ENCODE measurements at regions not wholly inside any gene's neighbourhood (a gene's known extent, or its start where the extent isn't known, plus 50 kb on each side); places are given as distances from the start of the nearest gene placed in this dataset.

GRCh38 chr4:18401425-18401824 is 379.9 kb upstream of the LCORL start:
- Histone ChIP-seq H3K4me3 (ENCODE audit: insufficient read depth, low read length, poor library complexity, severe bottlenecking) (no peak overlapping the region), H3K9me2 (replicated peaks; ENCODE audit: insufficient read depth, low read length) (no peaks in the 10 kb centered on the region), H3K9me3 (ENCODE audit: insufficient read depth, low read length) (no peaks in the 10 kb centered on the region), H4K20me1 (ENCODE audit: low read depth, low read length) (no peaks in the 10 kb centered on the region), H3K9ac (ENCODE audit: low read length) (no peak overlapping the region), H3K27me3 (ENCODE audit: low read length) (no peaks in the 10 kb centered on the region), H3K4me2 (ENCODE audit: low read depth, low read length, poor library complexity, severe bottlenecking) (no peak overlapping the region), H3K27ac (ENCODE audit: low read depth, low read length) (no peak overlapping the region), H2AFZ (ENCODE audit: low read depth, low read length, severe bottlenecking) (no peak overlapping the region), H3F3A (ENCODE audit: insufficient read depth) (no peaks in the 10 kb centered on the region), H3K79me2 (ENCODE audit: insufficient read depth, low read length) (no peaks in the 10 kb centered on the region), H3K36me3 (ENCODE audit: low read length) (no peaks in the 10 kb centered on the region)
- TF ChIP-seq EZH2phosphoT487 (conservative IDR thresholded peaks at IDR 0.05; ENCODE audit: low read length) (no peak), CTCF (IDR thresholded peaks at IDR 0.05; ENCODE audit: insufficient read depth, low read length, poor library complexity, severe bottlenecking) (no peak)

- H3K79me2 ChIP-seq (ENCODE audit: insufficient read depth, low read length): no peaks in the 10 kb centered on the region
- no peak overlapping the region for H3K9ac ChIP-seq (ENCODE audit: low read length)
- H3K4me3 ChIP-seq (ENCODE audit: insufficient read depth, low read length, poor library complexity, severe bottlenecking): no peak overlapping the region
- H3K9me3 ChIP-seq (ENCODE audit: insufficient read depth, low read length): no peaks in the 10 kb centered on the region
- TF ChIP-seq CTCF (IDR thresholded peaks at IDR 0.05; ENCODE audit: insufficient read depth, low read length, poor library complexity, severe bottlenecking): no peak
- TF ChIP-seq EZH2phosphoT487 (conservative IDR thresholded peaks at IDR 0.05; ENCODE audit: low read length): no peak
- no peaks in the 10 kb centered on the region for H3F3A ChIP-seq (ENCODE audit: insufficient read depth)
- H3K27ac ChIP-seq (ENCODE audit: low read depth, low read length): no peak overlapping the region
- no peaks in the 10 kb centered on the region for H3K9me2 ChIP-seq (replicated peaks; ENCODE audit: insufficient read depth, low read length)
- no peaks in the 10 kb centered on the region for H3K36me3 ChIP-seq (ENCODE audit: low read length)
- H4K20me1 ChIP-seq (ENCODE audit: low read depth, low read length): no peaks in the 10 kb centered on the region
- H3K4me2 ChIP-seq (ENCODE audit: low read depth, low read length, poor library complexity, severe bottlenecking): no peak overlapping the region
- no peaks in the 10 kb centered on the region for H3K27me3 ChIP-seq (ENCODE audit: low read length)
- no peak overlapping the region for H2AFZ ChIP-seq (ENCODE audit: low read depth, low read length, severe bottlenecking)
Observed at GRCh38 chr4:18398661-18399060, 377.1 kb upstream of the LCORL start.

- Histone ChIP-seq H2AFZ (ENCODE audit: low read depth, low read length, severe bottlenecking) (no peak overlapping the region), H3K4me2 (ENCODE audit: low read depth, low read length, poor library complexity, severe bottlenecking) (no peak overlapping the region), H3K4me3 (ENCODE audit: insufficient read depth, low read length, poor library complexity, severe bottlenecking) (no peak overlapping the region), H3K36me3 (ENCODE audit: low read length) (no peaks in the 10 kb centered on the region), H3F3A (ENCODE audit: insufficient read depth) (no peaks in the 10 kb centered on the region), H3K27ac (ENCODE audit: low read depth, low read length) (no peak overlapping the region), H3K9me3 (ENCODE audit: insufficient read depth, low read length) (no peaks in the 10 kb centered on the region), H3K9ac (ENCODE audit: low read length) (no peak overlapping the region), H4K20me1 (ENCODE audit: low read depth, low read length) (no peaks in the 10 kb centered on the region), H3K9me2 (replicated peaks; ENCODE audit: insufficient read depth, low read length) (no peaks in the 10 kb centered on the region), H3K27me3 (ENCODE audit: low read length) (no peaks in the 10 kb centered on the region), H3K79me2 (ENCODE audit: insufficient read depth, low read length) (no peaks in the 10 kb centered on the region)
- TF ChIP-seq EZH2phosphoT487 (conservative IDR thresholded peaks at IDR 0.05; ENCODE audit: low read length) (no peak), CTCF (IDR thresholded peaks at IDR 0.05; ENCODE audit: insufficient read depth, low read length, poor library complexity, severe bottlenecking) (no peak)
Observed at GRCh38 chr4:18397681-18398390, 376.3 kb upstream of the LCORL start.

Data from SU-DHL-6 (cell line).